A549 (cell line): ENCODE measurements at regions not wholly inside any gene's neighbourhood (a gene's known extent, or its start where the extent isn't known, plus 50 kb on each side); places are given as distances from the start of the nearest gene placed in this dataset.

Source experiments
- ATAC-seq, 2 experiments: fragments of 200-7000 bp in 1 of 2; fragments of >200 bp in 1 of 2; cut with Nextera tagmentation in 1 of 2; cut with Tn5 transposase in 1 of 2; 3 replicates each; pipeline versions ENCODE4 v1.8.0 to v1.9.1; 2018 to 2020; ENCODE audit warnings: mild to moderate bottlenecking in 1 of 2, moderate library complexity in 1 of 2
- CTCF ChIA-PET: fragments of 300-600 bp; sonication (Branson Sonifier 250); formaldehyde crosslinking; extraction: SDS; loops from one replicate; lab custom pipeline; 2021; ENCODE audit warnings: antibody characterized with exemption, inconsistent platforms; lab: Yijun Ruan, JAX
- POLR2A ChIA-PET: fragments of 350-600 bp; formaldehyde crosslinking; extraction: SDS; loops from one replicate; lab custom pipeline; 2021; ENCODE audit warnings: antibody characterized with exemption, inconsistent platforms; lab: Yijun Ruan, JAX
- DNase-seq, 2 experiments: peaks; one replicate each; pipeline versions ENCODE4 v3.0.0 to v3.0.0-alpha.2; 2011 to 2016; ENCODE audit warnings: low read depth in 1 of 2, low spot score in 1 of 2
- FAIRE-seq: peaks from 2 replicates; lab custom pipeline; 2011; peaks lifted over from hg19 to GRCh38; lab: Jason Lieb, UNC
- H3K27ac ChIP-seq, 2 experiments: fragments of >200 bp; sonication (Bioruptor Twin); formaldehyde crosslinking; 3 replicates each; pipeline ENCODE4 v1.5.1; 2016 to 2017
- H3K4me1 ChIP-seq: fragments of >200 bp; sonication (Bioruptor Twin); formaldehyde crosslinking; 3 replicates; pipeline ENCODE4 v1.6.1; 2016
- H3K4me2 ChIP-seq: fragments of >200 bp; sonication (Bioruptor Twin); formaldehyde crosslinking; 3 replicates; pipeline ENCODE4 v1.6.1; 2016
- H3K4me3 ChIP-seq: fragments of >200 bp; sonication (Bioruptor Twin); formaldehyde crosslinking; 3 replicates; pipeline ENCODE4 v1.5.1; 2016
- H3K9me3 ChIP-seq: fragments of >200 bp; sonication (Bioruptor Twin); formaldehyde crosslinking; 3 replicates; pipeline ENCODE4 v1.6.1; 2016
- BHLHE40 ChIP-seq: IDR thresholded peaks from 2 replicates; pipeline ENCODE4 v1.6.1; 2012; ENCODE audit warnings: low read depth, low read length, inconsistent platforms
- CBX8 ChIP-seq: fragments of 200-600 bp; sonication (generic); IDR thresholded peaks from 2 replicates; pipeline ENCODE4 v1.6.1; 2016
- FOSB ChIP-seq: fragments of 250-450 bp; sonication (Bioruptor Pico); IDR thresholded peaks from 2 replicates; pipeline ENCODE4 v1.5.0; 2020; ENCODE audit warnings: mild to moderate bottlenecking, moderate library complexity
- FOXS1 ChIP-seq: fragments of 250-450 bp; sonication (Bioruptor Pico); IDR thresholded peaks from 2 replicates; pipeline ENCODE4 v1.5.0; 2020; ENCODE audit warnings: mild to moderate bottlenecking, moderate library complexity
- GATA3 ChIP-seq: IDR thresholded peaks from 2 replicates; pipeline ENCODE4 v1.6.1; 2012; ENCODE audit warnings: borderline replicate concordance
- HOXB5 ChIP-seq: fragments of 250-450 bp; sonication (Bioruptor Pico); IDR thresholded peaks from 2 replicates; pipeline ENCODE4 v1.5.0; 2020; ENCODE audit warnings: mild to moderate bottlenecking, moderate library complexity
- NFE2L2 ChIP-seq: fragments of 150-350 bp; conservative IDR thresholded peaks from 2 replicates; pipeline ENCODE4 v1.6.1; 2014; ENCODE audit warnings: low read length
- NR3C1 ChIP-seq: fragments of >200 bp; sonication (Bioruptor Twin); formaldehyde crosslinking; IDR thresholded peaks from 3 replicates; pipeline ENCODE4 v1.6.1; 2017
- PHF8 ChIP-seq: fragments of 200-600 bp; sonication (generic); IDR thresholded peaks from 2 replicates; pipeline ENCODE4 v1.6.1; 2016; ENCODE audit warnings: low read depth, mild to moderate bottlenecking, antibody characterized with exemption, moderate library complexity, borderline replicate concordance
- POLR2A ChIP-seq: IDR thresholded peaks from 2 replicates; pipeline ENCODE4 v1.6.1; 2012; ENCODE audit warnings: mild to moderate bottlenecking, low read length
- RNF2 ChIP-seq: fragments of 200-600 bp; sonication (generic); IDR thresholded peaks from 2 replicates; pipeline ENCODE4 v1.6.1; 2016; ENCODE audit warnings: low read depth, mild to moderate bottlenecking, antibody characterized with exemption, moderate library complexity, borderline replicate concordance
- SREBF2 ChIP-seq: fragments of 450-650 bp; IDR thresholded peaks from 2 replicates; pipeline ENCODE4 v1.6.1; 2014; ENCODE audit warnings: mild to moderate bottlenecking, moderate library complexity
- TFCP2L1 ChIP-seq: fragments of 250-450 bp; sonication (Bioruptor Pico); IDR thresholded peaks from 2 replicates; pipeline ENCODE4 v1.5.0; 2021; ENCODE audit warnings: mild to moderate bottlenecking
- ZFP36 ChIP-seq: fragments of 450-650 bp; IDR thresholded peaks from 2 replicates; pipeline ENCODE4 v1.6.1; 2014; ENCODE audit warnings: borderline replicate concordance; ENCODE audit not compliant: partially characterized antibody
- ZNF302 ChIP-seq: fragments of 250-450 bp; sonication (Bioruptor Pico); IDR thresholded peaks from 2 replicates; pipeline ENCODE4 v1.9.0; 2021; ENCODE audit warnings: inconsistent platforms, mild to moderate bottlenecking, moderate library complexity
- WGBS: methylation state at CpG from one replicate; pipeline ENCODE4 v1.1.6; 2017; ENCODE audit errors: missing lambda C conversion rate; 5-methylcytosine and 5-hydroxymethylcytosine counted together
- TF ChIP-seq, protein P1 (sequence below): fragments of 200-600 bp; sonication (generic); IDR thresholded peaks from 2 replicates; pipeline ENCODE4 v1.6.1; 2016; ENCODE audit warnings: antibody characterized with exemption, mild to moderate bottlenecking, moderate library complexity
- TF ChIP-seq, protein P2 (sequence below): fragments of 150-350 bp; IDR thresholded peaks from 2 replicates; pipeline ENCODE4 v1.6.1; 2014; ENCODE audit warnings: low read depth, mild to moderate bottlenecking, low read length
- TF ChIP-seq, protein P3 (sequence below): fragments of >200 bp; sonication (Bioruptor Twin); formaldehyde crosslinking; IDR thresholded peaks from 2 replicates; pipeline ENCODE4 v1.6.1; 2016
- TF ChIP-seq, protein P4 (sequence below): IDR thresholded peaks from 2 replicates; pipeline ENCODE4 v1.6.1; 2012

DNA sequence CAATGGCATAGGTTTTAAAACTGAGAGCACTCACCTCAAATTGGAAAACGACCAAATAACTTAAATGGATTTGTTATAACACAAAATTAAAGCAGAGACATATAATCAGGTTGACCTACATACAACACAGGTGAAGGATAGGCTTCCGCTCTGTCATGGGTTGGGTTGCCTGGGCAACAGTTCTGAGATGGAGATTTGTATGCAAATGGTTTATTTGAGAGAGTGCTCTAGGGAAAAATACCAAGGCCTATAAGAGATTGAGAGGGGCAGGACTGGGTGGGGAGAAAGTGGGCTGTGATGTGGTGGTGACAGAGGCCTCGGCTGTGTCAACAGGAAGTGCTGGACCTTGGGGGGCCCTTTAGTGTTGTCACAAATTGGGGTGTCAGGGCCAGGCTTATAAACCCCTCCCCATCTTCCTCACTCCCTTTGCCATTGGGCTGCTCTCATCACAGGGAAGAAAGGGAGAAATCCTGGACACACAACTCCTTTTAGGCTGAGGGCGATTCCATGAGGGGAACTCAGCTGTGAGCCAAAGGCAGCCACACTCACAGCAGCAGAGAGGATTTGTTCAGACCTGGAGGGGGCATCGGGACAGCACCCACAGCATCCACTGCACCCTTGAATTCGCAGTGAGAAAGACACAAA lies 105.4 kb upstream of the LYZL1 start:
- no peak for TF ChIP-seq BHLHE40
- no peak for TF ChIP-seq TFCP2L1 (CRISPR knock-in tag)
- no peak for TF ChIP-seq FOSB (CRISPR knock-in tag)
- no peak for TF ChIP-seq CBX8
- no peak for TF ChIP-seq HOXB5 (CRISPR knock-in tag)
- H3K27ac ChIP-seq, result no peak overlapping the region
- ChIA-PET CTCF (no interaction called here), POLR2A (no interaction called here)
- H3K4me2 ChIP-seq, result no peak overlapping the region
- no peak for ATAC-seq
- no peak for DNase-seq
- H3K4me1 ChIP-seq, result no peaks in the 10 kb centered on the region
- WGBS, result 66% methylated on average over 6 of the region's 6 CpGs
- FAIRE-seq, result no peak
- no peaks in the 10 kb centered on the region for H3K9me3 ChIP-seq
- no peak overlapping the region for H3K4me3 ChIP-seq

DNA sequence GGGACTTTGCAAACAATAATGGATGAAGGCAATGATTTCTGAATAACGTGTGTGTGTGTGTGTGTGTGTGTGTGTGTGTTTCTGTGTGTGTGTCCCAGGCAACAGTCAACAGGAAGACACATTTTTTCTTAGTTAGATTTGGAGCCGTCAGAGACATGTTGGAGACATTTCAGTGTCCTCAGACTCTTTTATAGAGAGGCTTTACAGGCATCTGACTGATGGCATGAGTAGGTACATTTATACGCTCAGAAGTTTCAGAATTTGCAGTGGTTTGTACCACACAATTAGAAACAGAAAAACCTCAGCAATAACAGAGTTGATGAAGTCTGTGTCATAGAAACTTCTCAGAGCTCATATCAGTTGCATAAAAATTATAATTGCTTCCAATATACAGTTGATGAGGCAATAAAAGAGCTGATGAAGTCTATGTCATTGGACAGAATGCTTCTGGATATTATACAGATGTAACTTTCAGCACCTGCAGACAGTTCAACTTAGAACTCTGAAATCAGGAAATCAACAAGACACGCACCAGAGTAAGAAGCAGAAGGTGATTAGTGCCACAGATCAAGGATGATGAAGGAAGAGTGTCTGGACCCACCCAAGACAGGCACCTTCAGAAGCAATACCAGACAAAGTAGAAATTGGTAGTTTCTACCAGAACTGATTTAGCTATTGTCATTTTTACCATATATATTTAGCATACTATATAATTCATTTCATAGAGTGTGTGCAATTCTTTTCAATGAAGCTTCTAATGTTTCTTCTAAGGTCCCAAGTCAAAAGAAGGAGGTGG lies 104.5 kb upstream of the LYZL1 start:
- 70% methylated on average over 4 of the region's 4 CpGs for WGBS
- Histone ChIP-seq H3K4me3 (no peak overlapping the region), H3K9me3 (no peaks in the 10 kb centered on the region), H3K27ac (no peak overlapping the region), H3K4me1 (no peaks in the 10 kb centered on the region), H3K4me2 (no peak overlapping the region)
- no peak for TF ChIP-seq ZFP36
- no peak for TF ChIP-seq PHF8
- TF ChIP-seq, protein P1, sequence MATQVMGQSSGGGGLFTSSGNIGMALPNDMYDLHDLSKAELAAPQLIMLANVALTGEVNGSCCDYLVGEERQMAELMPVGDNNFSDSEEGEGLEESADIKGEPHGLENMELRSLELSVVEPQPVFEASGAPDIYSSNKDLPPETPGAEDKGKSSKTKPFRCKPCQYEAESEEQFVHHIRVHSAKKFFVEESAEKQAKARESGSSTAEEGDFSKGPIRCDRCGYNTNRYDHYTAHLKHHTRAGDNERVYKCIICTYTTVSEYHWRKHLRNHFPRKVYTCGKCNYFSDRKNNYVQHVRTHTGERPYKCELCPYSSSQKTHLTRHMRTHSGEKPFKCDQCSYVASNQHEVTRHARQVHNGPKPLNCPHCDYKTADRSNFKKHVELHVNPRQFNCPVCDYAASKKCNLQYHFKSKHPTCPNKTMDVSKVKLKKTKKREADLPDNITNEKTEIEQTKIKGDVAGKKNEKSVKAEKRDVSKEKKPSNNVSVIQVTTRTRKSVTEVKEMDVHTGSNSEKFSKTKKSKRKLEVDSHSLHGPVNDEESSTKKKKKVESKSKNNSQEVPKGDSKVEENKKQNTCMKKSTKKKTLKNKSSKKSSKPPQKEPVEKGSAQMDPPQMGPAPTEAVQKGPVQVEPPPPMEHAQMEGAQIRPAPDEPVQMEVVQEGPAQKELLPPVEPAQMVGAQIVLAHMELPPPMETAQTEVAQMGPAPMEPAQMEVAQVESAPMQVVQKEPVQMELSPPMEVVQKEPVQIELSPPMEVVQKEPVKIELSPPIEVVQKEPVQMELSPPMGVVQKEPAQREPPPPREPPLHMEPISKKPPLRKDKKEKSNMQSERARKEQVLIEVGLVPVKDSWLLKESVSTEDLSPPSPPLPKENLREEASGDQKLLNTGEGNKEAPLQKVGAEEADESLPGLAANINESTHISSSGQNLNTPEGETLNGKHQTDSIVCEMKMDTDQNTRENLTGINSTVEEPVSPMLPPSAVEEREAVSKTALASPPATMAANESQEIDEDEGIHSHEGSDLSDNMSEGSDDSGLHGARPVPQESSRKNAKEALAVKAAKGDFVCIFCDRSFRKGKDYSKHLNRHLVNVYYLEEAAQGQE, result no peak
- TF ChIP-seq NR3C1, result no peak
- TF ChIP-seq, protein P2, sequence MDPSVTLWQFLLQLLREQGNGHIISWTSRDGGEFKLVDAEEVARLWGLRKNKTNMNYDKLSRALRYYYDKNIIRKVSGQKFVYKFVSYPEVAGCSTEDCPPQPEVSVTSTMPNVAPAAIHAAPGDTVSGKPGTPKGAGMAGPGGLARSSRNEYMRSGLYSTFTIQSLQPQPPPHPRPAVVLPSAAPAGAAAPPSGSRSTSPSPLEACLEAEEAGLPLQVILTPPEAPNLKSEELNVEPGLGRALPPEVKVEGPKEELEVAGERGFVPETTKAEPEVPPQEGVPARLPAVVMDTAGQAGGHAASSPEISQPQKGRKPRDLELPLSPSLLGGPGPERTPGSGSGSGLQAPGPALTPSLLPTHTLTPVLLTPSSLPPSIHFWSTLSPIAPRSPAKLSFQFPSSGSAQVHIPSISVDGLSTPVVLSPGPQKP, result no peak
- no peak for TF ChIP-seq CBX8
- no peak for TF ChIP-seq RNF2
- no peak for TF ChIP-seq FOSB (CRISPR knock-in tag)
- TF ChIP-seq ZNF302 (CRISPR knock-in tag), result no peak
- TF ChIP-seq, protein P3, sequence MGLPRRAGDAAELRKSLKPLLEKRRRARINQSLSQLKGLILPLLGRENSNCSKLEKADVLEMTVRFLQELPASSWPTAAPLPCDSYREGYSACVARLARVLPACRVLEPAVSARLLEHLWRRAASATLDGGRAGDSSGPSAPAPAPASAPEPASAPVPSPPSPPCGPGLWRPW, result no peak
- no peak for TF ChIP-seq NFE2L2
- ATAC-seq (no peak), DNase-seq (no peak), FAIRE-seq (no peak)
- CTCF ChIA-PET, result interaction anchor here (1.3 kb wide), 1 partner anchor 10 kb away, joined by 3 read pairs; no protein-coding TSS in a partner anchor
- POLR2A ChIA-PET, result no interaction called here

DNA sequence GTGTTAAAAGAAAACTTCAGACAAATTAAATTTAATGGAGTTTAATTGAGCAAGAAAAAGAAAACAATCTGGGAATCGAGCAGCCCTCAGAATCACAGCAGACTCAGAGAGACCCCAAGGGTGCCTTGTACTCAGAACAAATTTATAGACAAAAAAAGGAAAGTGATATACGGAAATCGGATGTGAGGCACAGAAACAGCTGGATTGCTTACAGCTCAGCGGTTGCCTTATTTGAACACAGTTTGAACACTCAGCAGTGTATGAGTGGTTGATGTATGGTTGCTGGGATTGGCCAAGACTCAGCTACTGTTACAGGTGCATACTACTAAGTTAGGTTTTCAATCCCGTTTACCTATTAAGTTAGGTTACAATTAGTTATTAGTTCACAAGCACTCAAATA lies 103.8 kb upstream of the LYZL1 start:
- no peak overlapping the region for H3K27ac ChIP-seq
- CTCF ChIA-PET, result interaction anchor here (1.3 kb wide), 1 partner anchor 10 kb away, joined by 3 read pairs; no protein-coding TSS in a partner anchor
- no peak for FAIRE-seq
- TF ChIP-seq, protein P4, sequence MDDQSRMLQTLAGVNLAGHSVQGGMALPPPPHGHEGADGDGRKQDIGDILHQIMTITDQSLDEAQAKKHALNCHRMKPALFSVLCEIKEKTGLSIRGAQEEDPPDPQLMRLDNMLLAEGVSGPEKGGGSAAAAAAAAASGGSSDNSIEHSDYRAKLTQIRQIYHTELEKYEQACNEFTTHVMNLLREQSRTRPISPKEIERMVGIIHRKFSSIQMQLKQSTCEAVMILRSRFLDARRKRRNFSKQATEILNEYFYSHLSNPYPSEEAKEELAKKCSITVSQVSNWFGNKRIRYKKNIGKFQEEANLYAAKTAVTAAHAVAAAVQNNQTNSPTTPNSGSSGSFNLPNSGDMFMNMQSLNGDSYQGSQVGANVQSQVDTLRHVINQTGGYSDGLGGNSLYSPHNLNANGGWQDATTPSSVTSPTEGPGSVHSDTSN, result no peak
- no peak for TF ChIP-seq GATA3
- no peak for TF ChIP-seq SREBF2
- TF ChIP-seq, protein P3, result no peak
- no peak for TF ChIP-seq POLR2A
- no peak for TF ChIP-seq FOXS1 (CRISPR knock-in tag)
- no peak for TF ChIP-seq FOSB (CRISPR knock-in tag)
- TF ChIP-seq, all 56 proteins: peak for 0
- no peak for DNase-seq
- Histone ChIP-seq H3K4me2 (no peak overlapping the region), H3K4me1 (no peaks in the 10 kb centered on the region), H3K4me3 (no peak overlapping the region), H3K9me3 (no peaks in the 10 kb centered on the region)
- no peak for ATAC-seq
- POLR2A ChIA-PET, result no interaction called here
- 78% methylated on average over 5 of the region's 5 CpGs for WGBS
